Trophoblast cell (in vitro differentiated cells and primary cell): ENCODE measurements at regions not wholly inside any gene's neighbourhood (a gene's known extent, or its start where the extent isn't known, plus 50 kb on each side); places are given as distances from the start of the nearest gene placed in this dataset.

ENCODE experiments used
- DNase-seq, 2 donors: peaks; one replicate each; pipeline ENCODE4 v3.0.0-alpha.2; 2016
- H2AFZ ChIP-seq: 2 replicates; pipeline ENCODE4 v1.6.1; 2013; ENCODE audit warnings: low read length, moderate library complexity, mild to moderate bottlenecking; ENCODE audit not compliant: insufficient read depth, poor library complexity
- H2AK5ac ChIP-seq: 2 replicates; pipeline ENCODE4 v1.6.1; 2013; ENCODE audit warnings: mild to moderate bottlenecking, low read length
- H2BK120ac ChIP-seq: 2 replicates; pipeline ENCODE4 v1.6.1; 2013; ENCODE audit warnings: low read length, mild to moderate bottlenecking, moderate library complexity; ENCODE audit not compliant: insufficient read depth, poor library complexity
- H2BK12ac ChIP-seq: 2 replicates; pipeline ENCODE4 v1.6.1; 2013; ENCODE audit warnings: mild to moderate bottlenecking, low read length, moderate library complexity
- H2BK5ac ChIP-seq: 2 replicates; pipeline ENCODE4 v1.6.1; 2013; ENCODE audit warnings: low read length, low read depth, moderate library complexity, mild to moderate bottlenecking; ENCODE audit not compliant: poor library complexity
- H3K14ac ChIP-seq: 2 replicates; pipeline ENCODE4 v1.6.1; 2013; ENCODE audit warnings: mild to moderate bottlenecking, low read length
- H3K18ac ChIP-seq: 2 replicates; pipeline ENCODE4 v1.6.1; 2013; ENCODE audit warnings: mild to moderate bottlenecking, low read length
- H3K23ac ChIP-seq: 2 replicates; pipeline ENCODE4 v1.6.1; 2013; ENCODE audit warnings: low read length
- H3K27ac ChIP-seq: 2 replicates; pipeline ENCODE4 v1.5.1; 2013; ENCODE audit warnings: low read depth, mild to moderate bottlenecking, inconsistent platforms, low read length, moderate library complexity
- H3K27me3 ChIP-seq: 2 replicates; pipeline ENCODE4 v1.6.1; 2013; ENCODE audit warnings: inconsistent platforms, mild to moderate bottlenecking, low read length, moderate library complexity; ENCODE audit not compliant: insufficient read depth
- H3K36me3 ChIP-seq, 2 experiments: 1 replicate in 1 of 2; 2 replicates in 1 of 2; pipeline ENCODE4 v1.6.1; 2013; ENCODE audit warnings: low read length in 2 of 2, mild to moderate bottlenecking in 2 of 2, moderate library complexity in 1 of 2; ENCODE audit not compliant: insufficient read depth in 2 of 2, control insufficient read depth in 1 of 2
- H3K4ac ChIP-seq: 2 replicates; pipeline ENCODE4 v1.6.1; 2013; ENCODE audit warnings: low read depth, mild to moderate bottlenecking, low read length, moderate library complexity
- H3K4me1 ChIP-seq, 2 experiments: 1 replicate in 1 of 2; 2 replicates in 1 of 2; pipeline ENCODE4 v1.6.1; 2013; ENCODE audit warnings: low read length in 2 of 2, mild to moderate bottlenecking in 2 of 2, moderate library complexity in 1 of 2; ENCODE audit not compliant: insufficient read depth in 2 of 2, control insufficient read depth in 1 of 2
- H3K4me2 ChIP-seq: 2 replicates; pipeline ENCODE4 v1.6.1; 2013; ENCODE audit warnings: inconsistent platforms, mild to moderate bottlenecking, low read length, moderate library complexity
- H3K4me3 ChIP-seq: 2 replicates; pipeline ENCODE4 v1.5.1; 2013; ENCODE audit warnings: mild to moderate bottlenecking, low read depth, low read length, inconsistent platforms
- H3K79me1 ChIP-seq: one replicate; pipeline ENCODE4 v1.6.1; 2013; ENCODE audit warnings: low read length
- H3K79me2 ChIP-seq: 2 replicates; pipeline ENCODE4 v1.6.1; 2013; ENCODE audit warnings: low read length, mild to moderate bottlenecking; ENCODE audit not compliant: control insufficient read depth, insufficient read depth, poor library complexity
- H3K9ac ChIP-seq: 2 replicates; pipeline ENCODE4 v1.6.1; 2013; ENCODE audit warnings: mild to moderate bottlenecking, low read length
- H3K9me3 ChIP-seq: 2 replicates; pipeline ENCODE4 v1.6.1; 2013; ENCODE audit warnings: low read depth, mild to moderate bottlenecking, control low read depth, inconsistent platforms, low read length; ENCODE audit not compliant: insufficient read depth
- H4K12ac ChIP-seq: 2 replicates; pipeline ENCODE4 v1.6.1; 2013; ENCODE audit warnings: low read depth, mild to moderate bottlenecking, low read length, moderate library complexity
- H4K8ac ChIP-seq: 2 replicates; pipeline ENCODE4 v1.6.1; 2013; ENCODE audit warnings: low read depth, mild to moderate bottlenecking, low read length, moderate library complexity
- H4K91ac ChIP-seq: one replicate; pipeline ENCODE4 v1.6.1; 2013; ENCODE audit warnings: low read depth, mild to moderate bottlenecking, low read length, moderate library complexity
- WGBS: extraction: QIAGEN DNeasy Blood & Tissue Kit; methylation state at CpG from one replicate; pipeline ENCODE4 v1.1.7; 2013; ENCODE audit warnings: missing lambda C conversion rate; ENCODE audit not compliant: insufficient read length, insufficient coverage; ENCODE audit errors: extremely low coverage; 5-methylcytosine and 5-hydroxymethylcytosine counted together

- Histone ChIP-seq H3K36me3 (no peaks in the 10 kb centered on the region), H3K4me3 (no peak overlapping the region), H3K4me1 (no peaks in the 10 kb centered on the region), H3K79me2 (no peaks in the 10 kb centered on the region), H2BK12ac (no peak overlapping the region), H2AK5ac (no peak overlapping the region), H3K4ac (no peak overlapping the region), H3K9ac (no peak overlapping the region), H3K27ac (no peak overlapping the region), H4K12ac (no peak overlapping the region), H3K23ac (no peak overlapping the region), H4K91ac (no peak overlapping the region), H2BK120ac (no peak overlapping the region), H3K27me3 (no peaks in the 10 kb centered on the region), H3K18ac (no peak overlapping the region), H3K4me2 (no peak overlapping the region), H3K9me3 (peaks cover 8% of the 10 kb centered on the region), H4K8ac (no peak overlapping the region), H3K14ac (no peak overlapping the region), H2BK5ac (no peak overlapping the region), H3K79me1 (no peaks in the 10 kb centered on the region), H2AFZ (no peak overlapping the region)
- no CpG with 5 or more reads among the region's 1 CpG for WGBS
- DNase-seq = no peak
These were observed 174.8 kb upstream of the CLINT1 start for GRCh38 chr5:158033724-158034123.

- Histone ChIP-seq H3K79me2 (no peaks in the 10 kb centered on the region), H2AFZ (no peak overlapping the region)
- no CpG with 5 or more reads among the region's 5 CpGs for WGBS
These were observed 174.1 kb upstream of the CLINT1 start for GRCh38 chr5:158033076-158033475.

GRCh38 chr5:158032246-158032645 lies 173.3 kb upstream of the CLINT1 start:
- Histone ChIP-seq H3K18ac (no peak overlapping the region), H3K79me2 (no peaks in the 10 kb centered on the region), H4K12ac (no peak overlapping the region), H2BK5ac (no peak overlapping the region), H3K14ac (no peak overlapping the region), H3K27me3 (no peaks in the 10 kb centered on the region), H3K27ac (no peak overlapping the region), H2BK120ac (no peak overlapping the region), H3K4me3 (no peak overlapping the region), H3K4me2 (no peak overlapping the region), H3K23ac (no peak overlapping the region), H2BK12ac (no peak overlapping the region), H3K4me1 (no peaks in the 10 kb centered on the region), H3K4ac (no peak overlapping the region), H4K91ac (no peak overlapping the region), H3K36me3 (no peaks in the 10 kb centered on the region), H2AFZ (no peak overlapping the region), H3K79me1 (no peaks in the 10 kb centered on the region), H3K9me3 (peaks cover 8% of the 10 kb centered on the region), H3K9ac (no peak overlapping the region), H2AK5ac (no peak overlapping the region), H4K8ac (no peak overlapping the region)
- no peak for DNase-seq
- whole genome bisulfite sequencing = no CpG with 5 or more reads among the region's 1 CpG

More at GRCh38 chr5:158033076-158033475, 174.1 kb upstream of the CLINT1 start:
- Histone ChIP-seq H3K27ac (no peak overlapping the region), H3K9me3 (peaks cover 8% of the 10 kb centered on the region), H3K4me1 (no peaks in the 10 kb centered on the region), H3K14ac (no peak overlapping the region), H4K91ac (no peak overlapping the region), H2BK120ac (no peak overlapping the region), H3K79me1 (no peaks in the 10 kb centered on the region), H3K18ac (no peak overlapping the region), H3K27me3 (no peaks in the 10 kb centered on the region), H3K23ac (no peak overlapping the region), H4K8ac (no peak overlapping the region), H3K4ac (no peak overlapping the region), H2BK12ac (no peak overlapping the region), H3K4me3 (peak overlapping the region; percentile 23), H3K4me2 (no peak overlapping the region), H3K9ac (no peak overlapping the region), H2AK5ac (no peak overlapping the region), H3K36me3 (no peaks in the 10 kb centered on the region), H4K12ac (no peak overlapping the region), H2BK5ac (no peak overlapping the region)
- no peak for DNase-seq

GRCh38 chr5:158027806-158028775 lies 169.1 kb upstream of the CLINT1 start:
- Histone ChIP-seq H3K4me2 (no peak overlapping the region), H3K27ac (no peak overlapping the region), H3K36me3 (no peaks in the 10 kb centered on the region), H3K9me3 (no peaks in the 10 kb centered on the region), H3K4ac (no peak overlapping the region), H2AK5ac (no peak overlapping the region), H2BK5ac (no peak overlapping the region), H3K4me1 (no peaks in the 10 kb centered on the region), H2AFZ (no peak overlapping the region), H4K12ac (no peak overlapping the region), H3K9ac (no peak overlapping the region), H3K27me3 (no peaks in the 10 kb centered on the region), H3K14ac (no peak overlapping the region), H3K79me1 (no peaks in the 10 kb centered on the region), H4K8ac (no peak overlapping the region), H3K18ac (no peak overlapping the region), H3K4me3 (no peak overlapping the region), H2BK12ac (no peak overlapping the region), H2BK120ac (no peak overlapping the region), H3K79me2 (no peaks in the 10 kb centered on the region), H4K91ac (no peak overlapping the region), H3K23ac (no peak overlapping the region)
- WGBS = no CpG with 5 or more reads among the region's 5 CpGs
- peak in 1 of 2 donors; percentile 28 for DNase-seq
